SK-N-SH treated with all-trans-retinoic acid at 6 μM for 48 hours (cell line): ENCODE measurements at regions not wholly inside any gene's neighbourhood (a gene's known extent, or its start where the extent isn't known, plus 50 kb on each side); places are given as distances from the start of the nearest gene placed in this dataset.

Source experiments
- ATAC-seq: fragments of 200-7000 bp; cut with Tn5 transposase; 3 replicates; pipeline ENCODE4 v1.9.1; 2020; ENCODE audit warnings: mild to moderate bottlenecking, moderate library complexity
- BACH2 ChIP-seq: fragments of 250-450 bp; sonication (Bioruptor Pico); IDR thresholded peaks from 2 replicates; pipeline ENCODE4 v1.9.0; 2021; ENCODE audit warnings: mild to moderate bottlenecking, borderline replicate concordance
- CSDC2 ChIP-seq: fragments of 250-450 bp; sonication (Bioruptor Pico); IDR thresholded peaks from 2 replicates; pipeline ENCODE4 v1.5.0; 2020; ENCODE audit warnings: mild to moderate bottlenecking, moderate library complexity
- ESRRG ChIP-seq: fragments of 250-450 bp; sonication (Bioruptor Pico); IDR thresholded peaks from 2 replicates; pipeline ENCODE4 v1.6.1; 2021; ENCODE audit warnings: mild to moderate bottlenecking
- GLIS3 ChIP-seq: fragments of 250-450 bp; sonication (Bioruptor Pico); IDR thresholded peaks from 2 replicates; pipeline ENCODE4 v1.5.0; 2020; ENCODE audit warnings: mild to moderate bottlenecking, moderate library complexity
- ISL1 ChIP-seq: fragments of 250-450 bp; sonication (Bioruptor Pico); IDR thresholded peaks from 2 replicates; pipeline ENCODE4 v2.1.2; 2022; ENCODE audit warnings: mild to moderate bottlenecking, moderate library complexity
- OSR1 ChIP-seq: fragments of 250-450 bp; sonication (Bioruptor Pico); IDR thresholded peaks from 2 replicates; pipeline ENCODE4 v1.8.0; 2022; ENCODE audit warnings: moderate library complexity, mild to moderate bottlenecking, inconsistent platforms
- PPARA ChIP-seq: fragments of 250-450 bp; sonication (Bioruptor Pico); IDR thresholded peaks from 2 replicates; pipeline ENCODE4 v1.5.0; 2020; ENCODE audit warnings: mild to moderate bottlenecking, borderline replicate concordance
- RARB ChIP-seq: fragments of 250-450 bp; sonication (Bioruptor Pico); IDR thresholded peaks from 2 replicates; pipeline ENCODE4 v1.8.0; 2021; ENCODE audit warnings: mild to moderate bottlenecking, moderate library complexity
- TCF4 ChIP-seq: fragments of 250-450 bp; sonication (Bioruptor Pico); IDR thresholded peaks from 2 replicates; pipeline ENCODE4 v1.8.0; 2021; ENCODE audit warnings: mild to moderate bottlenecking, moderate library complexity, borderline replicate concordance
- ZC3H10 ChIP-seq: fragments of 250-450 bp; sonication (Bioruptor Pico); IDR thresholded peaks from 2 replicates; pipeline ENCODE4 v1.5.1; 2021; ENCODE audit warnings: mild to moderate bottlenecking, moderate library complexity
- ZFP3 ChIP-seq: fragments of 250-450 bp; sonication (Bioruptor Pico); IDR thresholded peaks from 2 replicates; pipeline ENCODE4 v1.5.0; 2020; ENCODE audit warnings: mild to moderate bottlenecking, moderate library complexity
- ZNF565 ChIP-seq: fragments of 450-650 bp; formaldehyde crosslinking; conservative IDR thresholded peaks from 2 replicates; pipeline ENCODE4 v1.5.0; 2020; ENCODE audit warnings: low read depth, mild to moderate bottlenecking, moderate library complexity
- ZNF70 ChIP-seq: fragments of 450-650 bp; formaldehyde crosslinking; IDR thresholded peaks from 2 replicates; pipeline ENCODE4 v1.5.0; 2020; ENCODE audit warnings: mild to moderate bottlenecking, moderate library complexity
- TF ChIP-seq, protein P1 (sequence below): fragments of 250-450 bp; sonication (Bioruptor Pico); IDR thresholded peaks from 2 replicates; pipeline ENCODE4 v1.5.1; 2021; ENCODE audit warnings: mild to moderate bottlenecking, moderate library complexity
- TF ChIP-seq, protein P2 (sequence below): fragments of 250-450 bp; sonication (Bioruptor Pico); IDR thresholded peaks from 2 replicates; pipeline ENCODE4 v1.5.0; 2020; ENCODE audit warnings: mild to moderate bottlenecking, moderate library complexity
- TF ChIP-seq, protein P3 (sequence below): fragments of 250-450 bp; sonication (Bioruptor Pico); IDR thresholded peaks from 2 replicates; pipeline ENCODE4 v1.5.1; 2020; ENCODE audit warnings: low read depth, mild to moderate bottlenecking, moderate library complexity
- TF ChIP-seq, protein P4 (sequence below): fragments of 250-450 bp; sonication (Bioruptor Pico); IDR thresholded peaks from 2 replicates; pipeline ENCODE4 v1.8.0; 2021; ENCODE audit warnings: low read depth, mild to moderate bottlenecking, moderate library complexity, borderline replicate concordance

DNA sequence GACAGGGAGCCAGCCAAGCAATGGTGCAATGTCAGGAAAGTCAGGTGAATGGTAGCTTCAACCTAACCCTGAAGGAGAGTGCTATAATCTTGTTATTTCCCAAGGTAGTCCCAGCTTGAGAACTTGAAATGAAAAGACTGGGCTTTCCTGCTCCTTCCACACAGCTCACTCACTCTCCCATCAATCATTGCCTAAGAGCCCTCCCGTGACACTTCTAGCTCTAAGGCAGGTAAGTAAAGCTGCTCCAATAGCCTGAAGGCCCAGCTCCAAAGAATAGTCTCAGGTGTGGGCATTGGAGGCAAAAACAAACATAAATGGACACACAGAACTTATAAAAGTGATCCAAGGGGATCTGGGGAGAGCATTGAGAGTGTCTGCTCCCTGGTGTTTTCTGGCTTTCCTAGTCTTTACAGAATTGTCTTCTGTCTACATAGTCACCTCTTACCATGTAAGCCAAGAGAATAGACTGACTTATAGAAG is 63.1 kb upstream of the TBC1D5 start:
- TF ChIP-seq ZFP3 (CRISPR knock-in tag) (no peak), PPARA (CRISPR knock-in tag) (no peak), BACH2 (CRISPR knock-in tag) (no peak), ZNF565 (CRISPR knock-in tag) (no peak), GLIS3 (CRISPR knock-in tag) (no peak), ZNF70 (CRISPR knock-in tag) (no peak), CSDC2 (CRISPR knock-in tag) (no peak), OSR1 (CRISPR knock-in tag) (no peak), ZC3H10 (no peak), RARB (CRISPR knock-in tag) (no peak), ESRRG (CRISPR knock-in tag) (no peak), TCF4 (CRISPR knock-in tag) (no peak)
- TF ChIP-seq, protein P1, sequence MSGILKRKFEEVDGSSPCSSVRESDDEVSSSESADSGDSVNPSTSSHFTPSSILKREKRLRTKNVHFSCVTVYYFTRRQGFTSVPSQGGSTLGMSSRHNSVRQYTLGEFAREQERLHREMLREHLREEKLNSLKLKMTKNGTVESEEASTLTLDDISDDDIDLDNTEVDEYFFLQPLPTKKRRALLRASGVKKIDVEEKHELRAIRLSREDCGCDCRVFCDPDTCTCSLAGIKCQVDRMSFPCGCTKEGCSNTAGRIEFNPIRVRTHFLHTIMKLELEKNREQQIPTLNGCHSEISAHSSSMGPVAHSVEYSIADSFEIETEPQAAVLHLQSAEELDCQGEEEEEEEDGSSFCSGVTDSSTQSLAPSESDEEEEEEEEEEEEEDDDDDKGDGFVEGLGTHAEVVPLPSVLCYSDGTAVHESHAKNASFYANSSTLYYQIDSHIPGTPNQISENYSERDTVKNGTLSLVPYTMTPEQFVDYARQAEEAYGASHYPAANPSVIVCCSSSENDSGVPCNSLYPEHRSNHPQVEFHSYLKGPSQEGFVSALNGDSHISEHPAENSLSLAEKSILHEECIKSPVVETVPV (CRISPR knock-in tag): no peak
- TF ChIP-seq, protein P2, sequence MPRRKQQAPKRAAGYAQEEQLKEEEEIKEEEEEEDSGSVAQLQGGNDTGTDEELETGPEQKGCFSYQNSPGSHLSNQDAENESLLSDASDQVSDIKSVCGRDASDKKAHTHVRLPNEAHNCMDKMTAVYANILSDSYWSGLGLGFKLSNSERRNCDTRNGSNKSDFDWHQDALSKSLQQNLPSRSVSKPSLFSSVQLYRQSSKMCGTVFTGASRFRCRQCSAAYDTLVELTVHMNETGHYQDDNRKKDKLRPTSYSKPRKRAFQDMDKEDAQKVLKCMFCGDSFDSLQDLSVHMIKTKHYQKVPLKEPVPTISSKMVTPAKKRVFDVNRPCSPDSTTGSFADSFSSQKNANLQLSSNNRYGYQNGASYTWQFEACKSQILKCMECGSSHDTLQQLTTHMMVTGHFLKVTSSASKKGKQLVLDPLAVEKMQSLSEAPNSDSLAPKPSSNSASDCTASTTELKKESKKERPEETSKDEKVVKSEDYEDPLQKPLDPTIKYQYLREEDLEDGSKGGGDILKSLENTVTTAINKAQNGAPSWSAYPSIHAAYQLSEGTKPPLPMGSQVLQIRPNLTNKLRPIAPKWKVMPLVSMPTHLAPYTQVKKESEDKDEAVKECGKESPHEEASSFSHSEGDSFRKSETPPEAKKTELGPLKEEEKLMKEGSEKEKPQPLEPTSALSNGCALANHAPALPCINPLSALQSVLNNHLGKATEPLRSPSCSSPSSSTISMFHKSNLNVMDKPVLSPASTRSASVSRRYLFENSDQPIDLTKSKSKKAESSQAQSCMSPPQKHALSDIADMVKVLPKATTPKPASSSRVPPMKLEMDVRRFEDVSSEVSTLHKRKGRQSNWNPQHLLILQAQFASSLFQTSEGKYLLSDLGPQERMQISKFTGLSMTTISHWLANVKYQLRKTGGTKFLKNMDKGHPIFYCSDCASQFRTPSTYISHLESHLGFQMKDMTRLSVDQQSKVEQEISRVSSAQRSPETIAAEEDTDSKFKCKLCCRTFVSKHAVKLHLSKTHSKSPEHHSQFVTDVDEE (CRISPR knock-in tag): no peak
- TF ChIP-seq, all 23 proteins: peak for 0

DNA sequence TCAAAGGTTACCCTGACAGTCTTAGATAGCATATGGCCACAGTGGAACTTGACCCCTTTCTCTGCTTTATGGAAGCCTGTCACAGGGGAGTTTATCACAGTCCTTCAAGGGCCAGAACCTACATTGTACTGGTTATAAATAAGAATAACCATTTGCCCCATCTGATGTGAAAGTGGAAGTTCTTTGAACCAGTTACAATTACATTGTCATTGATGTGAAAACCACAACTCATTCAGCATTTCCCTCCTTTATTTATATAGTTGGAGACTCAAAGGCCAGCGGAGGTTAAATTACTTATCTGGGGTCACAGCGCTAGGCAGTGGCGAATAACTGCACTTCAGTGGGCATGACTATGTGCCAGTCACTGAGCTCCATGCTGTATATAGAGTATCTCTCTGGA is 60.5 kb upstream of the TBC1D5 start:
- TF ChIP-seq ISL1 (CRISPR knock-in tag) (no peak), RARB (CRISPR knock-in tag) (no peak), OSR1 (CRISPR knock-in tag) (no peak), BACH2 (CRISPR knock-in tag) (no peak), PPARA (CRISPR knock-in tag) (no peak), ESRRG (CRISPR knock-in tag) (no peak), ZNF70 (CRISPR knock-in tag) (no peak)
- TF ChIP-seq, protein P3, sequence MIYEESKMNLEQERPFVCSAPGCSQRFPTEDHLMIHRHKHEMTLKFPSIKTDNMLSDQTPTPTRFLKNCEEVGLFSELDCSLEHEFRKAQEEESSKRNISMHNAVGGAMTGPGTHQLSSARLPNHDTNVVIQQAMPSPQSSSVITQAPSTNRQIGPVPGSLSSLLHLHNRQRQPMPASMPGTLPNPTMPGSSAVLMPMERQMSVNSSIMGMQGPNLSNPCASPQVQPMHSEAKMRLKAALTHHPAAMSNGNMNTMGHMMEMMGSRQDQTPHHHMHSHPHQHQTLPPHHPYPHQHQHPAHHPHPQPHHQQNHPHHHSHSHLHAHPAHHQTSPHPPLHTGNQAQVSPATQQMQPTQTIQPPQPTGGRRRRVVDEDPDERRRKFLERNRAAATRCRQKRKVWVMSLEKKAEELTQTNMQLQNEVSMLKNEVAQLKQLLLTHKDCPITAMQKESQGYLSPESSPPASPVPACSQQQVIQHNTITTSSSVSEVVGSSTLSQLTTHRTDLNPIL (CRISPR knock-in tag): no peak
- TF ChIP-seq, protein P1 (CRISPR knock-in tag): no peak
- TF ChIP-seq, protein P4, sequence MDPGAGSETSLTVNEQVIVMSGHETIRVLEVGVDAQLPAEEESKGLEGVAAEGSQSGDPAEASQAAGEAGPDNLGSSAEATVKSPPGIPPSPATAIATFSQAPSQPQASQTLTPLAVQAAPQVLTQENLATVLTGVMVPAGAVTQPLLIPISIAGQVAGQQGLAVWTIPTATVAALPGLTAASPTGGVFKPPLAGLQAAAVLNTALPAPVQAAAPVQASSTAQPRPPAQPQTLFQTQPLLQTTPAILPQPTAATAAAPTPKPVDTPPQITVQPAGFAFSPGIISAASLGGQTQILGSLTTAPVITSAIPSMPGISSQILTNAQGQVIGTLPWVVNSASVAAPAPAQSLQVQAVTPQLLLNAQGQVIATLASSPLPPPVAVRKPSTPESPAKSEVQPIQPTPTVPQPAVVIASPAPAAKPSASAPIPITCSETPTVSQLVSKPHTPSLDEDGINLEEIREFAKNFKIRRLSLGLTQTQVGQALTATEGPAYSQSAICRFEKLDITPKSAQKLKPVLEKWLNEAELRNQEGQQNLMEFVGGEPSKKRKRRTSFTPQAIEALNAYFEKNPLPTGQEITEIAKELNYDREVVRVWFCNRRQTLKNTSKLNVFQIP (CRISPR knock-in tag): no peak
- TF ChIP-seq, protein P2 (CRISPR knock-in tag): no peak

More for the DNA sequence above, 63.1 kb upstream of the TBC1D5 start:
- ATAC-seq: no peak

More for the DNA sequence above, 60.5 kb upstream of the TBC1D5 start:
- ATAC-seq: no peak
